Naive B cell (primary cell): ENCODE measurements at regions not wholly inside any gene's neighbourhood (a gene's known extent, or its start where the extent isn't known, plus 50 kb on each side); places are given as distances from the start of the nearest gene placed in this dataset.

ENCODE experiments used
- ATAC-seq, 2 donors: fragments of 150-1000 bp; cut with Tn5 transposase; 2 replicates each; pipeline ENCODE4 v1.10.0; 2021; ENCODE audit warnings: low read depth in 2 of 2, mild to moderate bottlenecking in 2 of 2, moderate library complexity in 2 of 2
- DNase-seq: peaks from one replicate; pipeline ENCODE4 v3.0.0; 2022
- H3K27ac Mint-ChIP-seq, 6 donors: one replicate each; pipeline ENCODE4 v1.8.0; 2020 to 2022; ENCODE audit warnings: mild to moderate bottlenecking in 6 of 6, mixed read lengths in 6 of 6, moderate library complexity in 5 of 6, inconsistent platforms in 2 of 6
- H3K27me3 Mint-ChIP-seq, 3 donors: one replicate each; pipeline ENCODE4 v1.8.0; 2021 to 2022; ENCODE audit warnings: mixed read lengths in 3 of 3, mild to moderate bottlenecking in 1 of 3
- H3K36me3 Mint-ChIP-seq, 2 donors: one replicate each; pipeline ENCODE4 v1.8.0; 2020 to 2022; ENCODE audit warnings: mixed read lengths in 2 of 2, inconsistent platforms in 1 of 2, mild to moderate bottlenecking in 1 of 2
- H3K4me1 Mint-ChIP-seq, 3 donors: one replicate each; pipeline ENCODE4 v1.8.0; 2020 to 2022; ENCODE audit warnings: mixed read lengths in 3 of 3, inconsistent platforms in 1 of 3, mild to moderate bottlenecking in 1 of 3, moderate library complexity in 1 of 3
- H3K4me3 Mint-ChIP-seq, 8 donors: one replicate each; pipeline ENCODE4 v1.8.0; 2020 to 2022; ENCODE audit warnings: mild to moderate bottlenecking in 8 of 8, mixed read lengths in 8 of 8, moderate library complexity in 8 of 8, inconsistent platforms in 2 of 8
- H3K9me3 Mint-ChIP-seq, 7 donors: one replicate each; pipeline ENCODE4 v1.8.0; 2020 to 2022; ENCODE audit warnings: mixed read lengths in 7 of 7, mild to moderate bottlenecking in 5 of 7, inconsistent platforms in 2 of 7, moderate library complexity in 1 of 7

GRCh38 chr9:16329671-16330113, 540.8 kb downstream of the BNC2 start:
- peaks cover 0 to 7% (median 1%) of the 10 kb centered on the region in 7 donors for H3K9me3 Mint-ChIP-seq
- H3K4me3 Mint-ChIP-seq, result no peak overlapping the region
- no peaks in the 10 kb centered on the region for H3K36me3 Mint-ChIP-seq
- no peak overlapping the region for H3K27ac Mint-ChIP-seq
- ATAC-seq (no peak), DNase-seq (no peak)
- no peaks in the 10 kb centered on the region for H3K4me1 Mint-ChIP-seq
- H3K27me3 Mint-ChIP-seq, result no peaks in the 10 kb centered on the region

DNA sequence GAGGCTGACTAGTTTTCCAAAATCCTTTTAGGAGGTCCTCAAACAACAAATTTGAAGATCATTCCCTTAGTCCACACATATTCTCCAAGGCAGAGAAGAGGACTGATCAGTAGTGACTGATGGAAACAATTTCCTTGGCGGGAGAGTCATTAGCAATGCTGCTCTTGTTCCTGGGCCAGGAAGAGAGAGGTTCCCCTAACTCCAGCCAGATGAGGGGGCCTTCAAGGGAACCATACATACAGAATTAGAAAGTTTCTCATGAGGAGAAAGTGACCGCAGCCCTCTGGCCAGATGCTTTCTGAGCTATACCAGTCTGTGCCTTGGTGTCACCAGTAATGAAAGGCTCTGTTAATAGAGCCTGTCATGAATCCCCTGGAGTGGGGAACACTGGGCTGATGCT, 539.4 kb downstream of the BNC2 start:
- no peak for ATAC-seq
- no peaks in the 10 kb centered on the region for H3K4me1 Mint-ChIP-seq

GRCh38 chr9:16331527-16331926, 538.9 kb downstream of the BNC2 start:
- Mint-ChIP-seq H3K36me3 (no peaks in the 10 kb centered on the region), H3K4me1 (no peaks in the 10 kb centered on the region), H3K27ac (no peak overlapping the region)

More for the DNA sequence above, 539.4 kb downstream of the BNC2 start:
- Mint-ChIP-seq H3K27me3 (no peaks in the 10 kb centered on the region), H3K27ac (no peak overlapping the region), H3K4me3 (no peak overlapping the region), H3K9me3 (peaks cover 0 to 7% (median 3%) of the 10 kb centered on the region in 7 donors), H3K36me3 (no peaks in the 10 kb centered on the region)
- no peak for DNase-seq

GRCh38 chr9:16333691-16334090, 536.8 kb downstream of the BNC2 start:
- Mint-ChIP-seq H3K27ac (no peak overlapping the region), H3K9me3 (peaks cover 0 to 12% (median 3%) of the 10 kb centered on the region in 7 donors), H3K36me3 (no peaks in the 10 kb centered on the region), H3K4me1 (no peaks in the 10 kb centered on the region), H3K4me3 (peak overlapping the region in 1 of 8 donors; percentile 13), H3K27me3 (no peaks in the 10 kb centered on the region)
- DNase-seq (no peak), ATAC-seq (no peak)

More at GRCh38 chr9:16331527-16331926, 538.9 kb downstream of the BNC2 start:
- no peak overlapping the region for H3K4me3 Mint-ChIP-seq
- H3K9me3 Mint-ChIP-seq, result peaks cover 0 to 8% (median 3%) of the 10 kb centered on the region in 7 donors
- DNase-seq (no peak), ATAC-seq (no peak)
- no peaks in the 10 kb centered on the region for H3K27me3 Mint-ChIP-seq

DNA sequence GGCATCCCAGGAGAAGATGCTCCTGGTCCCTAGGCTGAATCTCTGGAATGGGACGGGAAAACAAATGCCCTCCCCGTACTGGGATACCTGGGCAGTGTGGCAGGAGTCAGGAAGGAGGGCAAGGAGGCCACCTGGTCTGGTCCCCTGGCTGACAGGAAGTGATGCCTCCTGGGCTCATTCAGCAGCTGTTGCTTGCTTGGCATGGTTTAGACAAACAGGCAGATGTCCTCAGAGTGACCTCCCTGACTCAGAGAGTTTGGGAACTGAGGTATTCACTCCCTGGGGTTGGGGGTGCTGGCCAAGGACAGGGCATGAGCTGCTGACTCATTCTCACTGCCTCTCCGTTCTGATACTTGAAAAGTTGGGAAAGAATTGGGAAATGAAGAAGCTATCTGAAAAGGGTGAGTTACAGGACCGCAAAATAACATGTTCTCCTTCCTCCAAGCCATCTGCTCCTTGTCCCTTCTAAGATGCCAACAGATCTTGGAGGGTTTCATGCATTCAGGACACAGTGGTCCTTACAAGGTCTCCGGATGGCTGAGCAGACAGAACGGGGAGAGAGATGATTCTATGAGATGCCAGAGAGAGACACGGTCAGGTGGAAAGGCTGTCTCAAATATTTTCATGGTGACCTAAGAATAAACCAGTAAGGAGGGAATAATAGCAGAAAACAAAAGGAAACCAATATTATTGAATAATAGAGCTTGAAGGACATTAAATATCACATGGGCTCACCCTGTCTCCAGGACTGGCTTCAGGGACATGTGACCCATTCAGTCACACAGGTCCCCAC, 534.5 kb downstream of the BNC2 start:
- ATAC-seq (no peak), DNase-seq (no peak)
- H3K4me1 Mint-ChIP-seq, result no peaks in the 10 kb centered on the region
- peaks cover 0 to 16% (median 3%) of the 10 kb centered on the region in 7 donors for H3K9me3 Mint-ChIP-seq
- H3K27me3 Mint-ChIP-seq, result no peaks in the 10 kb centered on the region
- no peak overlapping the region for H3K27ac Mint-ChIP-seq
- H3K36me3 Mint-ChIP-seq, result no peaks in the 10 kb centered on the region
- no peak overlapping the region for H3K4me3 Mint-ChIP-seq

DNA sequence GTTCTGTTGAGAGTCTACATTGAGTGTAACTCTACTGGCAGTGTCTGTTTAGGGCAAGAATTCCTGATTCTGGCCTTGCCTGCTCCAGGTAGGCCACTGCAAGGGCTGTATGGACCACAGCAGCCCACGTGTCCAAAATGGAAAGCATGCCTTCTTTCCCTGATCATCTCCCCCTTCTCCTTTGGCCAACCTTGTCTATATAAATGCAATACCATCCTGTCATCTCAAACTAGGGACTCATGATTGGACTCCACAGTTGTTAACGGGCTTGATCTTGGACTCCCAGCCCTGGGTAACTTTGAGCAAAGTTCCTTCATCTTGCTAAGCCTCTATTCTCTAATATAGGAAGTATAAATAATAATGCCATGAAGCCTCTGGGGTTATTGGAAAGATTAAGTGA, 533.6 kb downstream of the BNC2 start:
- H3K4me3 Mint-ChIP-seq, result no peak overlapping the region
- H3K4me1 Mint-ChIP-seq, result no peaks in the 10 kb centered on the region
- no peaks in the 10 kb centered on the region for H3K27me3 Mint-ChIP-seq
- H3K27ac Mint-ChIP-seq, result no peak overlapping the region
- peaks cover 0 to 9% (median 3%) of the 10 kb centered on the region in 7 donors for H3K9me3 Mint-ChIP-seq
- no peak for ATAC-seq
- DNase-seq, result no peak
- no peaks in the 10 kb centered on the region for H3K36me3 Mint-ChIP-seq

- Mint-ChIP-seq H3K9me3 (peaks cover 0 to 9% (median 3%) of the 10 kb centered on the region in 7 donors), H3K27me3 (no peaks in the 10 kb centered on the region), H3K27ac (no peak overlapping the region), H3K4me1 (no peaks in the 10 kb centered on the region), H3K36me3 (no peaks in the 10 kb centered on the region), H3K4me3 (no peak overlapping the region)
- no peak for ATAC-seq
- DNase-seq, result no peak
Measured at GRCh38 chr9:16337322-16338029, 533.0 kb downstream of the BNC2 start.

GRCh38 chr9:16341177-16341576, 529.3 kb downstream of the BNC2 start:
- no peak for ATAC-seq
- Mint-ChIP-seq H3K4me1 (no peaks in the 10 kb centered on the region), H3K9me3 (peaks cover 0 to 12% (median 2%) of the 10 kb centered on the region in 7 donors), H3K27me3 (no peaks in the 10 kb centered on the region), H3K36me3 (no peaks in the 10 kb centered on the region), H3K4me3 (no peak overlapping the region), H3K27ac (no peak overlapping the region)
- DNase-seq, result no peak

DNA sequence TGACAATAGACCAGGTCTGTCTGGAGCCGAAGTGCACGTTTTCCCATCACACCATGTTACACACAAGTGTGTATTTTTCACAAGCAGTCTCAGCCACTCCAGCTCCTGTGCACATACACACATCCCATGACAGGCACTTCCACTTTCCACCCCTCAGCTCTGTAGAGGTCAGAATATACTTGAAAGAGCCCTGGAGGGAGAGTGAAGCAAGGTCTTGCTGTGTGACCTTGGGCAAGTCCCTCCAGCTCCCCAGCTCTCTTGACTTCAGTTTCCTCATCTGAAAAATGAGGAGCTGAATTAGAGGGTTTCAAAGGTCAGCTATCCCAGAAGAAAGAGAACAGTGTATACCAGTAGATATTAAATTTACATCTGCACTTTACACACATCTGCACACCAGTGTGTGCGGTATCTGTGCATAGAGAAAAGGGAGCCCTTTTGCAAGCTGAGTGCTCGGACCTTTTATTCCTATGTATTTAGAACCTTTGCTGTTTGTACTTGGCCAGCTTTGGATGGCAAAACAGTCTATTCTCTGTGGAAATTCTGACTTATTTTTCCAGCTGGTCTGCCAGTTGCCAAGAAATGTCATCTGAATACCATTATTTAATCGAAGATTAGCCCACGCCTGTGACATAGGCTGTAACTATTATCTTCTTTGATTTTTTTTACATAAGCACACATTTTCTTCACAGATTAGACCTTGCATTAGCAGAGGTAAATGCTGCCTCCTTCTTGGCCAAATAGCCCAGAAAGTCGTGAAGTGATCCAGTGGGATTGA, 528.0 kb downstream of the BNC2 start:
- Mint-ChIP-seq H3K4me1 (no peaks in the 10 kb centered on the region), H3K27ac (no peak overlapping the region), H3K9me3 (peaks cover 0 to 19% (median 4%) of the 10 kb centered on the region in 7 donors), H3K27me3 (no peaks in the 10 kb centered on the region), H3K4me3 (peak overlapping the region in 2 of 8 donors; percentile 9 to 11), H3K36me3 (no peaks in the 10 kb centered on the region)
- DNase-seq, result no peak
- no peak for ATAC-seq

DNA sequence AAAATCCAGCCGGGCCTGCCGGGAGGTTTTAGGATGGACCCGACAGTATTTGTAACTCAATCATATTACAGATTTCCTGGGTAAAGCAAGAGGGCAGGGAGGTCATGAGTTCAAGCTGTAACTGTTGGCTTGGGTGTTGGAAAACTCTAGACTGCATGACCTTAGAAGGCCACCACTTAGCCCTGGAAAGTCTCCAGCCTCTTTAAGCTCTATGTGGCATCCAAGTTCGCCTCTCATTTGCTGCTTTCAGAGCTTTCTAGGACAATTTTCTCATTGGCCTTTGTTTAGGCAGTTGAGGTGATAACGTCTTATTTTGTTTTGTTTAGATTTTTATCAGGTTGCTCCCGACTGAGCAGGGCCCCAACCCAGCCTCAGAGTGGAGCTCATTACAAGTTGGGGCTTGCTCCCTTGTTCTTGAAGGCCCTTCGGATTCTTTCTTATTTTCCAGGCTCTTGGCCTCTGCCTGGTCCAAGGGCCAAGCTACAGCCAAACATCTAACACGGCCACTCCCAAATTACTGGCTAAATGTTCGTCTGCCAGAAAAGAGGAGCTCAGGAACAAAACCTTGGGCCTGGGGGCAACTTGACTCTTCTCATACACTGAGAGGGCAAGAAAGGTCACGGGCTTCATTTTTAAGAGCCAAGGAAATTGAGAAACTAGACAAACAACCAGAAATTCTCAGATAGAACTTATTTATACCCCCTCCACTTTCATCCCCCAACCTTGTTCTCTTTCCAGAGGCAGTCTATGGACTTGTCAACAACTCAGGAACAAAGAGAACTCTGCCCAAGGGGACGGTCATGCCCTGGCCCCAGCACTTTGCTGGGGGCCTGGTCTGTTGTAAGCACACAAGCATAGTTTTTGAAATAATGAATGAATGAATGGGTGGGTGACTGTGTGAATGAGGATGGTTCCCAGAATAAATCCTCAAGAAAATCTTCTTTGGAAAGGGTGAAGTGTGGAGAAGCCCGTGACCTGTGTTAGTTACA, 526.9 kb downstream of the BNC2 start:
- H3K9me3 Mint-ChIP-seq, result peaks cover 0 to 14% (median 4%) of the 10 kb centered on the region in 7 donors

DNA sequence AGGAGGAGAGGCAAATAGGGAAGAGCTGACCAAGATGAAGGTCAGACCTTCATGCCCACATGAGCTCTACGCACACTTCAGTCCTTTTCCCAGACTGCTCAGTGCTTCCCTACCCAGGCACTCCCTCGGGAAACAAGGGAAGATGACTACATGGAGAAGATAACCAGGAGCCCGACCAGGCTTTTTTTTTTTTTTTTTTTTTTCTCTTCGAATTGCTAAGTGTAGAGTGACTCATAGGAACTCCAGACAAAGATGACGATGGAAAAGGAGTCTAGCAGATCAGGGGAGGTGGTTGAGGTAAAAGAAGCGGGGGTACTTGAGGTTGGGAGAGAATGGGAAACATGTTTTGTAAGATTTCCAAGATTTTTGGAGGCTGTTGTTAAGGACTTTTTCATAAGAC, 526.1 kb downstream of the BNC2 start:
- DNase-seq, result no peak
- Mint-ChIP-seq H3K4me3 (no peak overlapping the region), H3K9me3 (peaks cover 0 to 10% (median 4%) of the 10 kb centered on the region in 7 donors), H3K27ac (no peak overlapping the region), H3K36me3 (no peaks in the 10 kb centered on the region), H3K27me3 (no peaks in the 10 kb centered on the region), H3K4me1 (no peaks in the 10 kb centered on the region)
- ATAC-seq, result no peak

More for the DNA sequence above, 526.9 kb downstream of the BNC2 start:
- H3K4me3 Mint-ChIP-seq, result no peak overlapping the region
- H3K27me3 Mint-ChIP-seq, result no peaks in the 10 kb centered on the region
- no peak for DNase-seq
- H3K27ac Mint-ChIP-seq, result no peak overlapping the region
- no peaks in the 10 kb centered on the region for H3K36me3 Mint-ChIP-seq
- ATAC-seq, result no peak
- no peaks in the 10 kb centered on the region for H3K4me1 Mint-ChIP-seq

DNA sequence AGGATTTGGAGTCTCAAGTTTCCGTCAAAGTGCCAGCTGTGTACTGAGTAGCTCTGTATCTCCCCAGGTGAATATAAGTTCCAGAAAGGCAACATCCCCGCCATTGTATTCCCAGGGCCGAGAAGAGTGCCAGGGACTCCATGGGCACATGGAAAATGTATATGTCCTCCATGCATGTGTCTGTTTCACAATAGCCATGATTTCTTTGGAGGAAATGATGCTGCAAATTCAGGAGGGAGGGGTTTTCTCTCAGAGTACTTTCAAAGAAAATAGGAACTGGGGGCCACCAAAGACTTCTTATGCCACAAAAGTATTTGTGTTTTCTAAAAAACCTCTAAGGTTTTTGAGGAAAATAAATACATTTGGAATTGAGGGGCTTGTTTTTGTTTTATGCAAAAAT, 524.6 kb downstream of the BNC2 start:
- Mint-ChIP-seq H3K27me3 (no peaks in the 10 kb centered on the region), H3K36me3 (no peaks in the 10 kb centered on the region), H3K9me3 (peaks cover 0 to 10% (median 2%) of the 10 kb centered on the region in 7 donors), H3K27ac (no peak overlapping the region), H3K4me1 (no peaks in the 10 kb centered on the region), H3K4me3 (no peak overlapping the region)
- ATAC-seq (no peak), DNase-seq (no peak)
